Epithelial cell of prostate (primary cell): ENCODE measurements at regions not wholly inside any gene's neighbourhood (a gene's known extent, or its start where the extent isn't known, plus 50 kb on each side); places are given as distances from the start of the nearest gene placed in this dataset.

Source experiments
- DNase-seq: peaks from one replicate; pipeline ENCODE4 v3.0.0-alpha.2; 2011; ENCODE audit warnings: low read depth, low spot score
- H3K27ac ChIP-seq: fragments of 450-650 bp; 2 replicates; pipeline ENCODE4 v1.5.1; 2017; ENCODE audit warnings: mild to moderate bottlenecking

GRCh38 chr2:164046040-164046439 is 310.2 kb upstream of the FIGN start:
- no peak for DNase-seq
- H3K27ac ChIP-seq, result no peak overlapping the region

- DNase-seq, result no peak
- no peak overlapping the region for H3K27ac ChIP-seq
Observed at GRCh38 chr2:164044622-164045021, 308.8 kb upstream of the FIGN start.

GRCh38 chr2:164039270-164039669 is 303.5 kb upstream of the FIGN start:
- H3K27ac ChIP-seq, result no peak overlapping the region
- DNase-seq, result no peak

- no peak for DNase-seq
- no peak overlapping the region for H3K27ac ChIP-seq
Observed at GRCh38 chr2:164032995-164033394, 297.2 kb upstream of the FIGN start.

- no peak for DNase-seq
- no peak overlapping the region for H3K27ac ChIP-seq
Observed at GRCh38 chr2:164030623-164031022, 294.8 kb upstream of the FIGN start.

- no peak for DNase-seq
Observed at GRCh38 chr2:164028814-164029534, 293.2 kb upstream of the FIGN start.

GRCh38 chr2:164024396-164024795 is 288.6 kb upstream of the FIGN start:
- no peak overlapping the region for H3K27ac ChIP-seq
- DNase-seq, result no peak

More at GRCh38 chr2:164028814-164029534, 293.2 kb upstream of the FIGN start:
- H3K27ac ChIP-seq, result no peak overlapping the region

GRCh38 chr2:164023896-164024295 is 288.1 kb upstream of the FIGN start:
- H3K27ac ChIP-seq, result no peak overlapping the region
- no peak for DNase-seq

GRCh38 chr2:164015328-164016123 is 279.7 kb upstream of the FIGN start:
- no peak overlapping the region for H3K27ac ChIP-seq
- no peak for DNase-seq

GRCh38 chr2:164014791-164015190 is 279.0 kb upstream of the FIGN start:
- H3K27ac ChIP-seq, result no peak overlapping the region
- DNase-seq, result no peak

- H3K27ac ChIP-seq, result no peak overlapping the region
- DNase-seq, result no peak
Observed at GRCh38 chr2:164014068-164014731, 278.4 kb upstream of the FIGN start.

GRCh38 chr2:164012581-164012980 is 276.8 kb upstream of the FIGN start:
- DNase-seq, result no peak
- no peak overlapping the region for H3K27ac ChIP-seq

GRCh38 chr2:164009756-164010337 is 274.0 kb upstream of the FIGN start:
- no peak for DNase-seq
- H3K27ac ChIP-seq, result no peak overlapping the region

- no peak overlapping the region for H3K27ac ChIP-seq
- DNase-seq, result no peak
Observed at GRCh38 chr2:164008752-164009151, 272.9 kb upstream of the FIGN start.

GRCh38 chr2:164006704-164007103 is 270.9 kb upstream of the FIGN start:
- no peak overlapping the region for H3K27ac ChIP-seq
- no peak for DNase-seq

- no peak for DNase-seq
- H3K27ac ChIP-seq, result no peak overlapping the region
Observed at GRCh38 chr2:164000176-164000575, 264.4 kb upstream of the FIGN start.

- DNase-seq, result no peak
- no peak overlapping the region for H3K27ac ChIP-seq
Observed at GRCh38 chr2:163997466-163997865, 261.7 kb upstream of the FIGN start.

GRCh38 chr2:163990541-163990940 is 254.7 kb upstream of the FIGN start:
- no peak for DNase-seq
- H3K27ac ChIP-seq, result no peak overlapping the region

GRCh38 chr2:163990101-163990500 is 254.3 kb upstream of the FIGN start:
- H3K27ac ChIP-seq, result no peak overlapping the region
- DNase-seq, result no peak

- no peak overlapping the region for H3K27ac ChIP-seq
- DNase-seq, result no peak
Observed at GRCh38 chr2:163987175-163987940, 251.6 kb upstream of the FIGN start.
